ENCODE measurements at regions not wholly inside any gene's neighbourhood (a gene's known extent, or its start where the extent isn't known, plus 50 kb on each side); places are given as distances from the start of the nearest gene placed in this dataset.
"Not testable (repeated sequence)": the region's sequence is repeated elsewhere in the genome, so short reads cannot be mapped to it uniquely, and the experiment has no call there.

GRCh38 chr5:63743096-63743798 lies 219.0 kb downstream of the HTR1A start (continued):
- no peak for TF ChIP-seq UBTF (IDR thresholded peaks at IDR 0.05; ENCODE audit: borderline replicate concordance in 1 of 2, low read depth in 2 of 2, low read length in 2 of 2)
- no peak for TF ChIP-seq ZNF311 (CRISPR knock-in tag; IDR thresholded peaks at IDR 0.05)
- TF ChIP-seq ZNF253 (CRISPR knock-in tag; conservative IDR thresholded peaks at IDR 0.05): no peak
- no peak for TF ChIP-seq NR4A1 (CRISPR knock-in tag; IDR thresholded peaks at IDR 0.05)
- TF ChIP-seq NR4A1 (tag; IDR thresholded peaks at IDR 0.05): no peak

GRCh38 chr5:63732880-63733279 lies 229.4 kb downstream of the HTR1A start:
- H3K9me1 ChIP-seq (ENCODE audit: control insufficient read depth, insufficient read depth, low read length); H3K4me1 ChIP-seq (replicated peaks in 1 of 2; ENCODE audit: control insufficient read depth in 2 of 2, insufficient read depth in 2 of 2, low read length in 2 of 2); H3K4me3 ChIP-seq; H4K20me1 ChIP-seq (replicated peaks; ENCODE audit: control insufficient read depth, insufficient read depth, low read length); H3K27ac ChIP-seq (ENCODE audit: extremely low read depth, low read depth, low read length); H3K9me3 ChIP-seq (replicated peaks; ENCODE audit: control insufficient read depth, insufficient read depth, low read depth, low read length); ATAC-seq; H3K27me3 ChIP-seq (ENCODE audit: control insufficient read depth in 2 of 2, insufficient read depth in 2 of 2, low read length in 2 of 2); H3K9ac ChIP-seq (ENCODE audit: insufficient read depth in 1 of 2, low read depth in 2 of 2, low read length in 2 of 2); intact Hi-C loops (cut with micrococcal nuclease); FAIRE-seq; in situ Hi-C loops (cut with MboI); BruUV-seq (replicated peaks); POLR2A ChIA-PET; DNase-seq (ENCODE audit: extremely low read depth in 1 of 4, low spot score in 3 of 4); H3K4me2 ChIP-seq (ENCODE audit: insufficient read depth, low read length); H3K79me2 ChIP-seq (ENCODE audit: control insufficient read depth, insufficient read depth, low read length); H3K36me3 ChIP-seq (ENCODE audit: control insufficient read depth, insufficient read depth, low read length); CTCF ChIA-PET (ENCODE audit: low intra/inter-chr PET ratio); H2AFZ ChIP-seq (ENCODE audit: low read depth, low read length): not testable (repeated sequence)
- peak; percentile 55; the same call in 1 of the 2 replicates for TF ChIP-seq NFIC (IDR thresholded peaks at IDR 0.05)
- 3% methylated on average over 5 of the region's 5 CpGs for WGBS (ENCODE audit: insufficient coverage, low coverage, missing lambda C conversion rate)

Data from K562 (cell line).